ENCODE measurements at regions not wholly inside any gene's neighbourhood (a gene's known extent, or its start where the extent isn't known, plus 50 kb on each side); places are given as distances from the start of the nearest gene placed in this dataset.

DNA sequence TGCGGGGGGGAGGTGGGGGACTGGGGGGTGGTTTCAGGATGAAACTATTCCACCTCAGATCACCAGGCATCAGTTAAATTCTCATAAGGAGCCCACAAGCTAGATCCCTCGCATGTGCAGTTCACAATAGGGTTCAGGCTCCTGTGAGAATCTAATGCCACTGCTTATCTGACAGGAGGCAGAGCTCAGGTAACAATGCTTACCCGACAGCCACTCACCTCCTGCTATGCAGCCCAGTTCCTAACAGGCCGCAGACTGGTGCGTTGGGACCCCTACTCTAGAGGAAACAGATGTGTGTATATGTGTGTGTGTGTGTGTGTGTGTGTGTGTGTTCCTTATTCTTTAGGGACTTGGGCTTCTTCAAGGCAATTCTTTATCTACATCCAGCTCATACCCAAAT lies 352.3 kb upstream of the CCNH start:
- TF ChIP-seq POLR2A (IDR thresholded peaks at IDR 0.05): no peak
- TF ChIP-seq, protein P1, sequence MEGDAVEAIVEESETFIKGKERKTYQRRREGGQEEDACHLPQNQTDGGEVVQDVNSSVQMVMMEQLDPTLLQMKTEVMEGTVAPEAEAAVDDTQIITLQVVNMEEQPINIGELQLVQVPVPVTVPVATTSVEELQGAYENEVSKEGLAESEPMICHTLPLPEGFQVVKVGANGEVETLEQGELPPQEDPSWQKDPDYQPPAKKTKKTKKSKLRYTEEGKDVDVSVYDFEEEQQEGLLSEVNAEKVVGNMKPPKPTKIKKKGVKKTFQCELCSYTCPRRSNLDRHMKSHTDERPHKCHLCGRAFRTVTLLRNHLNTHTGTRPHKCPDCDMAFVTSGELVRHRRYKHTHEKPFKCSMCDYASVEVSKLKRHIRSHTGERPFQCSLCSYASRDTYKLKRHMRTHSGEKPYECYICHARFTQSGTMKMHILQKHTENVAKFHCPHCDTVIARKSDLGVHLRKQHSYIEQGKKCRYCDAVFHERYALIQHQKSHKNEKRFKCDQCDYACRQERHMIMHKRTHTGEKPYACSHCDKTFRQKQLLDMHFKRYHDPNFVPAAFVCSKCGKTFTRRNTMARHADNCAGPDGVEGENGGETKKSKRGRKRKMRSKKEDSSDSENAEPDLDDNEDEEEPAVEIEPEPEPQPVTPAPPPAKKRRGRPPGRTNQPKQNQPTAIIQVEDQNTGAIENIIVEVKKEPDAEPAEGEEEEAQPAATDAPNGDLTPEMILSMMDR (IDR thresholded peaks at IDR 0.05): no peak
